Ramos (cell line): ENCODE measurements at regions not wholly inside any gene's neighbourhood (a gene's known extent, or its start where the extent isn't known, plus 50 kb on each side); places are given as distances from the start of the nearest gene placed in this dataset.

Experiments
- in situ Hi-C: fragments of 300-500 bp; cut with MboI; formaldehyde crosslinking; loops from one replicate; pipeline ENCODE4 v1.14.3; 2022; ENCODE audit warnings: low sequenced_read_pairs; ENCODE audit not compliant: unreplicated experiment

- in situ Hi-C loops, result no loop called here
These were observed 234.7 kb downstream of the BRD1 start for GRCh38 chr22:49592780-49593501.

- in situ Hi-C loops, result no loop called here
These were observed 236.7 kb downstream of the BRD1 start for GRCh38 chr22:49590851-49591445.

GRCh38 chr22:49590381-49590780, 237.3 kb downstream of the BRD1 start:
- in situ Hi-C loops, result no loop called here

GRCh38 chr22:49589811-49590210, 237.9 kb downstream of the BRD1 start:
- in situ Hi-C loops, result no loop called here

GRCh38 chr22:49589301-49589700, 238.4 kb downstream of the BRD1 start:
- in situ Hi-C loops, result no loop called here

- in situ Hi-C loops, result no loop called here
These were observed 238.9 kb downstream of the BRD1 start for GRCh38 chr22:49588739-49589138.

- in situ Hi-C loops, result no loop called here
These were observed 239.7 kb downstream of the BRD1 start for GRCh38 chr22:49587987-49588386.

GRCh38 chr22:49587421-49587820, 240.3 kb downstream of the BRD1 start:
- in situ Hi-C loops, result no loop called here

GRCh38 chr22:49586873-49587272, 240.8 kb downstream of the BRD1 start:
- in situ Hi-C loops, result no loop called here

- in situ Hi-C loops, result no loop called here
These were observed 241.4 kb downstream of the BRD1 start for GRCh38 chr22:49586244-49586748.

- in situ Hi-C loops, result no loop called here
These were observed 242.0 kb downstream of the BRD1 start for GRCh38 chr22:49585461-49586243.

GRCh38 chr22:49583886-49584505, 243.7 kb downstream of the BRD1 start:
- in situ Hi-C loops, result no loop called here

- in situ Hi-C loops, result no loop called here
These were observed 244.3 kb downstream of the BRD1 start for GRCh38 chr22:49583341-49583740.

GRCh38 chr22:49582678-49583077, 245.0 kb downstream of the BRD1 start:
- in situ Hi-C loops, result no loop called here

GRCh38 chr22:49582181-49582580, 245.5 kb downstream of the BRD1 start:
- in situ Hi-C loops, result no loop called here

GRCh38 chr22:49580024-49580423, 247.6 kb downstream of the BRD1 start:
- in situ Hi-C loops, result no loop called here

GRCh38 chr22:49577168-49578060, 250.3 kb downstream of the BRD1 start:
- in situ Hi-C loops, result no loop called here

GRCh38 chr22:49576241-49577141, 251.2 kb downstream of the BRD1 start:
- in situ Hi-C loops, result no loop called here

- in situ Hi-C loops, result no loop called here
These were observed 252.0 kb downstream of the BRD1 start for GRCh38 chr22:49575703-49576081.
